GM19395 (cell line): ENCODE measurements at regions not wholly inside any gene's neighbourhood (a gene's known extent, or its start where the extent isn't known, plus 50 kb on each side); places are given as distances from the start of the nearest gene placed in this dataset.

ENCODE experiments used
- ATAC-seq: cut with Tn5 transposase; IDR thresholded peaks from one replicate; pipeline ENCODE4 v1.9.1; 2021; ENCODE audit warnings: mild to moderate bottlenecking, moderate library complexity; ENCODE audit not compliant: unreplicated experiment

GRCh38 chr11:35076201-35077100 lies 62.5 kb upstream of the CD44 start:
- ATAC-seq = no peak

- peak; percentile 57 for ATAC-seq
Observed at GRCh38 chr11:35077709-35078469, 61.1 kb upstream of the CD44 start.

GRCh38 chr11:35078470-35078735 lies 60.6 kb upstream of the CD44 start:
- no peak for ATAC-seq

- no peak for ATAC-seq
Observed at GRCh38 chr11:35079611-35080010, 59.4 kb upstream of the CD44 start.

- peak; percentile 75 for ATAC-seq
Observed at GRCh38 chr11:35082321-35083180, 56.4 kb upstream of the CD44 start.

GRCh38 chr11:35083181-35083430 lies 55.9 kb upstream of the CD44 start:
- no peak for ATAC-seq

GRCh38 chr11:35083431-35084238 lies 55.3 kb upstream of the CD44 start:
- peak; percentile 59 for ATAC-seq

GRCh38 chr11:35084817-35085440 lies 54.0 kb upstream of the CD44 start:
- ATAC-seq = no peak

- no peak for ATAC-seq
Observed at GRCh38 chr11:35085531-35086165, 53.3 kb upstream of the CD44 start.

GRCh38 chr11:35087648-35088047 lies 51.3 kb upstream of the CD44 start:
- ATAC-seq = no peak

GRCh38 chr11:35088226-35088625 lies 50.7 kb upstream of the CD44 start:
- no peak for ATAC-seq

- no peak for ATAC-seq
Observed at GRCh38 chr11:35088676-35089075, 50.3 kb upstream of the CD44 start.
